ENCODE measurements at regions not wholly inside any gene's neighbourhood (a gene's known extent, or its start where the extent isn't known, plus 50 kb on each side); places are given as distances from the start of the nearest gene placed in this dataset.

DNA sequence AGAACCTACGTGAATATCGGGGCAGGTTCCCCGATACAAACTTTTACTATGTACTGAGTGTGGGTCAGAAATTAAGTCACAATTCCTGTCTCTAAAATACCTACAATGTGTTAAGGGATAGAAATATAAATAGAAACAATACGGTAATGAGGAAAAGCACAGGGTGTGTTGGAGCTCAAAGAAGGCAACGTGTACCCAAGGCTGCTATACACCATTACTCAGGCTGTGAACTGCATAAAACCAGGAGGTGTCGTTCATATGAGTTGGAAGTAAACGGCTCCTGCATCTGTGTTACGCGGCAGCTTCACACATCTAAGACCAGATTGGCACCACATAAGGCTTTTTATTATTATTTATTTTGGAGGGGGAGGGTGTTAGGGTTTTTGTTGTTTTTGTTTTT, 50.1 kb upstream of the TRPM3 start:
- no peak overlapping the region for H3K4me3 ChIP-seq (ENCODE audit: low read depth, low read length)
- TF ChIP-seq, protein P1, sequence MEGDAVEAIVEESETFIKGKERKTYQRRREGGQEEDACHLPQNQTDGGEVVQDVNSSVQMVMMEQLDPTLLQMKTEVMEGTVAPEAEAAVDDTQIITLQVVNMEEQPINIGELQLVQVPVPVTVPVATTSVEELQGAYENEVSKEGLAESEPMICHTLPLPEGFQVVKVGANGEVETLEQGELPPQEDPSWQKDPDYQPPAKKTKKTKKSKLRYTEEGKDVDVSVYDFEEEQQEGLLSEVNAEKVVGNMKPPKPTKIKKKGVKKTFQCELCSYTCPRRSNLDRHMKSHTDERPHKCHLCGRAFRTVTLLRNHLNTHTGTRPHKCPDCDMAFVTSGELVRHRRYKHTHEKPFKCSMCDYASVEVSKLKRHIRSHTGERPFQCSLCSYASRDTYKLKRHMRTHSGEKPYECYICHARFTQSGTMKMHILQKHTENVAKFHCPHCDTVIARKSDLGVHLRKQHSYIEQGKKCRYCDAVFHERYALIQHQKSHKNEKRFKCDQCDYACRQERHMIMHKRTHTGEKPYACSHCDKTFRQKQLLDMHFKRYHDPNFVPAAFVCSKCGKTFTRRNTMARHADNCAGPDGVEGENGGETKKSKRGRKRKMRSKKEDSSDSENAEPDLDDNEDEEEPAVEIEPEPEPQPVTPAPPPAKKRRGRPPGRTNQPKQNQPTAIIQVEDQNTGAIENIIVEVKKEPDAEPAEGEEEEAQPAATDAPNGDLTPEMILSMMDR (IDR thresholded peaks at IDR 0.05; ENCODE audit: low read depth, low read length, missing control alignments), result no peak
- DNase-seq (ENCODE audit: low read depth), result no peak

Measured in GM12864 (cell line).